Activated CD4-positive, alpha-beta T cell treated with anti-CD3 and anti-CD28 coated beads, Interleukin-2, amount 50 U/mL, for 4 hours (primary cell): ENCODE measurements at regions not wholly inside any gene's neighbourhood (a gene's known extent, or its start where the extent isn't known, plus 50 kb on each side); places are given as distances from the start of the nearest gene placed in this dataset.

Source experiments
- DNase-seq, 2 experiments: peaks; one replicate each; pipeline ENCODE4 v3.0.0-alpha.2; 2020

GRCh38 chr19:31089681-31090080 is 259.6 kb downstream of the TSHZ3 start:
- no peak for DNase-seq

- no peak for DNase-seq
Observed at GRCh38 chr19:31085125-31085524, 264.1 kb downstream of the TSHZ3 start.

DNA sequence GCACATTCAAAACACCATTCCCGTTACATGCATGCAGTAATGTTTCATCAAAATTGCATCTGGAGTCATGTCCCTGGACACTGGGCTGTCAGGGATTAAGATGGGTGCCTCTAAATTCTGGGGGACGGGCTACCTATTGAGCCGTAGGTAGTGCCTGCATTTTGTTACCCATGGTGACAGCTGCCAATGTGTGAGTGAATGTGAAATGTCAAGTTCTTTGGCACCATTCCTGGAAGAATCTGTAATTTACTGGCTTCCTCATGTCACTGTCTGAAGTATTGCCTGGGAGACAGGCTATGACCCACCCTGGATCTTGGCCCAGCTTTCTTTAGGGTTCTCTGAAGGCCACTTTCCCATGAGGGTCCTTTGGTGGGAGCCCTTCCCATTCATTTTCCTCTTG is 266.1 kb downstream of the TSHZ3 start:
- no peak for DNase-seq

DNA sequence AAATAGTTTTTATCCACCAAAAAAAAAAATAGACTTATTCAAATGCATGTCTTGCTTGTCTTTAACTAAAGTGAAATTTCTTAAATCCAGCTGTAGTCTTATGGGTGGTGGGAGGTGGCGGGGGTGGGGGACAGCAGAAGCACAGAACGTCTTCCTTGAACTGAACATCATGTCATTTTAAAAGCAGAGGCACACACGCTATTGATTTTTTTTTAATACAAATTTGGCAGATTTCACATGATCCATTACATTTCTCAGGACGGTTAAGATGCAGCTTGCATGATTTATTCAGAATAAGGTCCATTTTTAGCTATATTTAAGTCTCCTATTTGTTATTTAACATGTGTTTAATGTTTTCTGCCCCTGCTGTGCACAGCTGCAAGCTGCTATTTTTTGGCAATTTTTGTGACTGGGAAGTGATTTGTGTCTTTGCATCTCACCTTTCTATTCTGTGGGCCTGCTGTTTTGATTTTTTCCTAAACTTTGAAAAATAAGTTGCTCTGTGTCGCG is 274.0 kb downstream of the TSHZ3 start:
- DNase-seq, result no peak

DNA sequence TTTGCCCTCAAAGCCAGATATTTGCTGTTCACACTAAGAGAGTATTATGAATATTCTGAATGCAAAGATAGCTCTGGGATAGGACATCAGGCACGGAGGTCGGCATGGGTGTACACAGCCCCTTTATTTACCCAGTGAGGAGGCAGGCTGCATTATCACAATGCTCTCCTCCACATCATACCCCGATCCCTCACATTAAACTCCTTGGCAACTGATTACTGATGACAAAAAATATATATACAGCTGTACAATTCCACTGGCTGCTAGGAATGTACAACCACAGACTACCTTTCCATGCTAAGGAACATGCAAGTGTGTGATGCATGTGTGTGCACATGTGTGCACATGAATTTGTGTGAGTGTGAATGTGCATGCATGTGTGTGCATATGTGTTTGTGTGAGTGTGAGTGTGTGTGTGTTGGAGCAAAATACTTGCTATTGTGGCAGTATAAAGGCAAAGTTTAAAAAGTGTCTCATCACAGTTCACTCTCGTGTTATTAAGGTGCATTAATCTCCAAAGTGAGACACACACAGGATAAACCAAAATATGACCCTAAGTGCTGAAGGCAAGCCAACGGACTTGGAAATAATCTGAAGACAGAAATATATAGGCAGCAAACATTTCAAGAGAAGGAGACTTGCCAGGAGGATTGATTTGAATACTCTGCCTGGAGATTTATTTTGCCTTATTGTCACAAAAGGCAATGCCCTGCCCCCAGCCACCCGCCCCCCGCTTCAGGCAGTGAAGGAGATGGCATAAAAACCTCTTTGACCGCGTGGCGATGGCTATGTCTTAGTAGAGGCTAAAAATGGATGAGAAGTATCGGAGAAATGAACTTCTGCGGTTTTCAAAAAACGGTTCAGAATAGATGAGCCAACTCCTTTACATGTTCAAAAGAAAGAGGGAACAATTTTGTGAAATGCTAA is 274.8 kb downstream of the TSHZ3 start:
- DNase-seq, result no peak

DNA sequence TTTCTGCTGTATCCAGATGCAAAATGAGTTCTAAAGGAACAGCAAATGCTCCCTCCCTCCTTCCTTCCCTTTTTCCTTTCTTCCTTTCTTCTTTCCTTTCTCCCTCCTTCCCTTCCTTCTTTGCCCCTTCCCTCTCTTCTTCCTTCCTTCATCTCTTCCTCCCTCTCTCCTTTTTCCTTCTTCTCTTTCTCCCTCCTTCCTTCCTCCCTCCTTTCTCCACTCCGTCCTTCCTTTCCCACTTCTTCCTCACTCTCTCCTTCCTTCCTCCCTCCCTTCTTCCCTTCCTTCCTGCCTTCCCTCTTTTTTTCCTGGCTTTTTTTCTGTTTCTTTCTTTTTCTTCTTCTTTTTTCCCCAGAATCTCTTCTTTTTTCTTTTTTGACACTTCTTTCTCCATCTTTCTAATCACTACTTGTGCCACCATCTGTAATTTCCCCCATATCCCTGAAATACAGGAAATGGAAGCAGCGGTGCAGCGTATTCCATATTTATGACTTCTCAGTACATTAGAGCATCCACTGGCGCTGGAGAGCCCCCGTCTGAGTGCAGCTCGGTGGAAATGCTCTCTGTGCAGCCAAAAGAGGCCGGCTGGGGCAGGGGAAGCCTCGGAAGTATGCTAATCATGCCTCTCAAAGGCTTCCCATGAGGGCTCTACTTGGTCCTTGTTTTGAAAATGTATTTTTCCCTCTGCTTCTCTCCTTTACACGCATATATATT is 275.6 kb downstream of the TSHZ3 start:
- DNase-seq, result no peak

- DNase-seq, result no peak
Observed at GRCh38 chr19:31072451-31072850, 276.8 kb downstream of the TSHZ3 start.

- DNase-seq, result no peak
Observed at GRCh38 chr19:31071136-31071855, 277.9 kb downstream of the TSHZ3 start.

GRCh38 chr19:31070146-31071065 is 278.8 kb downstream of the TSHZ3 start:
- DNase-seq, result no peak

DNA sequence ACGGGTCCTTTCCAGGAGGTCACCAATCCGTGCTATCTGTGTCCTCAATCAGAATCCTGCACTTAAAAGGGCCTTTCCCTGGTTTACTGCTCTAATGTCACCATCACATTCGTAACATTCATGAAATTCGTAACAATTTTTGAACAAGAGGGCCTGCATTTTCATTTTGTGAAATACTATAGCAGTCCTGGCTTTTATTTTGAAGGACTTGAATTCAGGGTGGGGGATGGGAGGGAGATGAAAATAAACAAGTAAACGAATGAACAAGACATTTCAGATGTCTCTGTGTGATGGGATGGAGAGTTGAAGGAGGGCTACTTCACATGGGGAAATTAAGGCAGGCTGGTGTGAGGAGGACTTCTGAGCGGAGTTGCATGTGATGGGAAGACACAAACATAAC is 281.0 kb downstream of the TSHZ3 start:
- DNase-seq, result no peak

DNA sequence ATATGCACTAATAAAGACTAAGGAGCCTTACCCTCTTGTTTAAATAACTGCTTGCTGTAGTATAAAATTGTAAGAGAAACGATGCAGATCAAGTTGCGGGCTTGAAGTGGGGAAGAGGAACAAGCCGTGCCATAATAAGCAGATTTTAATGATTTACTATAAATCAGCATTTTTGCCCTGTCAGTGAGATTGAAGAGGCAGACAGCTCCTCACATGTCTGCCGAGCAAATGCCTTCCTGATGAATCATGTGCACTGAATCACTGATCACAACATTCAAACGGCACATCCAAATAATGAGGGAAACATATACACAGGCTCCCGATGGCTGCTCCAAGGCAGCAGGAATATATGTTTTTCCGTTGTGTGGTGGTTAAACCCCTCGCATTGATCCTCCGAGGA is 282.9 kb downstream of the TSHZ3 start:
- DNase-seq, result no peak

- no peak for DNase-seq
Observed at GRCh38 chr19:31064491-31064890, 284.7 kb downstream of the TSHZ3 start.

DNA sequence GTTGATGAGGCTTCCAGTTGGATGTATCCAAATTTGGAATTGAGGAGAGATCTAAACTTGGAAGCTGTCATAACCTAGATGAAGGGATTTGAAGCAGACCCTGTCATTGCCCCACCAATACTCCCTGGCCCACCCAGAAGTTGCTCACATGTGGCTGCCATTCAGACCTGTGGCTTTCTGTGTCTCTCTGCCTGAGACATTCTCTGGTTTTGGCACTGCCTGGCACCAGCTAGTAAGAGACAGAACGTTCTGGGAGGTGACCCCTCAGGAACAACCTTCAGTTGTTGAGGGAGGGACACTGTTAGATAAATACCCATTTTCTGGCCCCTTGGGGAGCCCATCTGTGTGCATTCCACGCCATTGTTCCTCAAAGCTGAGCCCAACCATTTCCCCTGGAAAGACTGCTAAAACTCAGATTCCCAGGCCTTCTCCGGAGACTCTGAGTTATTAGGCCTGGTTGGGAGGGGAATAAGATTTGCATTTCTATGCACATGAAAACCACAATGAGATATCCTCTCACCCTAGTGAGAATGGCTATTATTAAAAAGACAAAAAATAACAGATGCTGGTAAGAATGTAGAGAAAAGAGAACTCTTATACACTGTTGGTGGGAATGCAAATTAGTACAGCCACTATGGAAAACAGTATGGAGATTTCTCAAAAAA is 290.4 kb downstream of the TSHZ3 start:
- no peak for DNase-seq

DNA sequence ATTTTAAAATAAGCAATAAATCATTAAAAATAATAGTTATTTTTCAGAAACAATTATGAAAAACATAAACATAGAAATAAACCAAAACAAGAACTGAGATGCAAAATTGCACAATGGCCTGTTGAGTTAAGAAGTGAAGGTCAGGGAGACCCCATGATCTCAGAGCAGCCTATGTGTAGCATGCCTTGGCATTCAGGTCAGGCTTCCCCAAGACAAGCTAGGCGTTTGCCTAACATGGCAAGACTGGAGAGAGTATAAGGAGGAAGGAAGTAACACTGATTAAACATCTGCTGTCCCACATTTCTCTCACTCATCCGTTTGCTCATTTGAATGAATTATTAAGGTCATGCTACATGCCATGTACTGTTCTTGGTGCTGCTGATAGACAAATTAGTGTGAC is 291.8 kb downstream of the TSHZ3 start:
- DNase-seq, result no peak

DNA sequence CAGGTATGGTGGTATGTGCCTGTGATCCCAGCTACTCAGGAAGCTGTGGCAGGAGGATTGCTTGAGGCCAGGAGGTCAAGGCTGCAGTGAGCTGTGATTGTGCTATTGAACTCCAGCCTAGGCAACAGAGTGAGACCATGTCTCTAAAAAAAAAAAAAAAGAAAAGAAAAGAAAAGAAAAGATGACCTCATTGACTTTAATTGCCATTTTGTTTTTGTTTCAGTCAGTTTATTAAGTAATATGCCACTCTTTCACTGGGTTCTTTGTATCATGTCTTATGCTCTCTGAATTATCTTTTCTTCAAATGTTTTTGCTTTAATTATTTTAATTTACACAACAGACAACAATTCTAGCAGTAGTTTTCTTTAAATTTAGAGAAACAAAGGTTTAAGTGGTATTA is 293.8 kb downstream of the TSHZ3 start:
- DNase-seq, result no peak

DNA sequence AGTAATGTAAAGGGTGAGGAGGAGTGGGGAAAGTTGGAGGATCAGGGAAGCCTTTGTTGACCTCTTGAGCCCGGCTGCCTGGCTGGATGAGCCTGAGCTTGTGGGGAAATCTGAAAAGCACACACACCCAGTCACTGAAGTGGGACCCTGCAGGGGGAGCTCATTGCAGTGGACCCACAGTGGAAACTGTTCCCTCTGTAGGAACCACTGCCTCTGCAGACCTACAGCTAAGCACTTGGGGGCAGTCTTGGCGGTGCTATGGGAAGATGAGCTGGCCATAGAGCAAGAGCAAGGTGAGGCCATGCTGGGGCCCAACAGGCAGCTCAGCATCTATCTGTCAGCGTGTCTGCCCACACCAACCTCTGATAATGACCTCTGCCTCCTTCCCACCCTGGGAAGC is 294.8 kb downstream of the TSHZ3 start:
- peak; percentile 26 to 35 for DNase-seq

GRCh38 chr19:31049431-31049830 is 299.8 kb downstream of the TSHZ3 start:
- DNase-seq, result no peak

GRCh38 chr19:31046024-31046423 is 303.2 kb downstream of the TSHZ3 start:
- no peak for DNase-seq

- DNase-seq, result no peak
Observed at GRCh38 chr19:31041461-31041860, 307.8 kb downstream of the TSHZ3 start.

GRCh38 chr19:31039151-31039550 is 310.1 kb downstream of the TSHZ3 start:
- DNase-seq, result no peak

- DNase-seq, result no peak
Observed at GRCh38 chr19:31037286-31037980, 311.8 kb downstream of the TSHZ3 start.
